Ovary (tissue), 3 donors: ENCODE measurements at regions not wholly inside any gene's neighbourhood (a gene's known extent, or its start where the extent isn't known, plus 50 kb on each side); places are given as distances from the start of the nearest gene placed in this dataset.

Source experiments
- CTCF ChIP-seq, 3 donors: fragments of 450-650 bp in 2 of 3; fragments of 200-600 bp in 1 of 3; IDR thresholded peaks; one replicate each; pipeline versions ENCODE4 v1.5.1 to v1.8.0; 2016 to 2022; ENCODE audit warnings: antibody characterized with exemption in 3 of 3, mild to moderate bottlenecking in 1 of 3
- EP300 ChIP-seq: sonication (generic); formaldehyde crosslinking; IDR thresholded peaks from one replicate; pipeline ENCODE4 v1.6.1; 2017; ENCODE audit warnings: antibody characterized with exemption
- donor health status: DM: no; HTN: no; CAD: no.

DNA sequence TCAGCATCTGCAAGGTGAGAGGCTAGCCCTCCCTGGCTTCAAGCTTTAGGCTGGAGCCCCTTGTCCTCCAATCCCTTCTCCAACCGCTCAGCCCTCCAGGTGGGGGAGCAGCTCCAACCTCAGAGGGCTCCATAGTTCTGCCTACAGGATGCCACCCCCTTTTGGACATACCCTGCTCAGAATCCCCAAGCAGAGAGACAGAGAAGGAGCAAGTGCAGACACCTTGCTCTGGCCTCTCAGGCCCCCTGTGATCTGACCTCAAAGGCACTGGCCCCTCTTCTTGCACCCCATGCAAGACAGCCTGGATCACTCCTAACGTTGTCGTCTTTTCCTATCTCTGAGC lies 101.6 kb downstream of the C5orf15 start:
- TF ChIP-seq EP300 (no peak), CTCF (IDR thresholded peaks at IDR 0.05) (no peak)
